Gastrocnemius medialis (tissue), 4 donors: ENCODE measurements at regions not wholly inside any gene's neighbourhood (a gene's known extent, or its start where the extent isn't known, plus 50 kb on each side); places are given as distances from the start of the nearest gene placed in this dataset.

Experiments
- ATAC-seq, 2 donors: fragments of 150-250 bp; one replicate each; pipeline ENCODE4 v1.9.1; 2016
- DNase-seq, 2 donors: peaks; one replicate each; pipeline ENCODE4 v3.0.0-alpha.2; 2019
- H3K27ac ChIP-seq, 4 donors: fragments of 200-600 bp; sonication (generic); 1 replicate in 1 of 4; 2 replicates in 3 of 4; pipeline ENCODE4 v1.5.1; 2016 to 2018; ENCODE audit warnings: mild to moderate bottlenecking in 2 of 4, moderate library complexity in 1 of 4
- H3K27me3 ChIP-seq, 3 donors: fragments of 200-600 bp; sonication (generic) in 2 of 3; 1 replicate in 1 of 3; 2 replicates in 2 of 3; pipeline versions ENCODE4 v1.5.1 to v1.6.0; 2016 to 2019; ENCODE audit warnings: mild to moderate bottlenecking in 1 of 3, moderate library complexity in 1 of 3
- H3K36me3 ChIP-seq, 2 donors: fragments of 200-600 bp; sonication (generic) in 1 of 2; one replicate each; pipeline ENCODE4 v1.5.1; 2017 to 2018
- H3K4me1 ChIP-seq, 2 donors: fragments of 200-600 bp; sonication (generic) in 1 of 2; one replicate each; pipeline ENCODE4 v1.5.1; 2016 to 2017; ENCODE audit warnings: mild to moderate bottlenecking in 2 of 2
- H3K4me3 ChIP-seq, 4 donors: fragments of 200-600 bp; sonication (generic) in 3 of 4; 1 replicate in 1 of 4; 2 replicates in 3 of 4; pipeline ENCODE4 v1.5.1; 2016 to 2019; ENCODE audit warnings: mild to moderate bottlenecking in 2 of 4
- H3K9me3 ChIP-seq, 3 donors: fragments of 200-600 bp; sonication (generic) in 2 of 3; 1 replicate in 1 of 3; 2 replicates in 2 of 3; pipeline ENCODE4 v1.5.1; 2016 to 2019
- CTCF ChIP-seq, 5 experiments: fragments of 450-650 bp in 3 of 5; fragments of 200-600 bp in 2 of 5; sonication (generic) in 2 of 5; IDR thresholded peaks in 4 of 5; conservative IDR thresholded peaks in 1 of 5; 1 replicate in 4 of 5; 2 replicates in 1 of 5; pipeline ENCODE4 v1.5.1; 2016 to 2019; ENCODE audit warnings: antibody characterized with exemption in 5 of 5, mild to moderate bottlenecking in 3 of 5, moderate library complexity in 3 of 5
- POLR2A ChIP-seq, 2 donors: fragments of 450-650 bp; IDR thresholded peaks; one replicate each; pipeline ENCODE4 v1.6.1; 2017; ENCODE audit warnings: antibody characterized with exemption in 2 of 2, mild to moderate bottlenecking in 2 of 2, moderate library complexity in 2 of 2
- in situ Hi-C, 4 donors: fragments of 200-750 bp; cut with MboI; loops; one replicate each; pipeline versions ENCODE4 v1.15.0 to v1.8.0; 2017; ENCODE audit warnings: low sequenced_read_pairs in 4 of 4
- intact Hi-C: fragments of 100-400 bp; cut with DNase I; formaldehyde crosslinking; loops from one replicate; pipeline ENCODE4 v1.15.1; 2023; ENCODE audit warnings: low total_unique reads

- DNase-seq (no peak), ATAC-seq (no peak)
- no peak overlapping the region for H3K4me3 ChIP-seq
- intact Hi-C loops: no loop called here
- H3K27me3 ChIP-seq: no peaks in the 10 kb centered on the region
- no peaks in the 10 kb centered on the region for H3K4me1 ChIP-seq
- TF ChIP-seq POLR2A (IDR thresholded peaks at IDR 0.05) (no peak), CTCF (IDR thresholded peaks at IDR 0.05 in 4 of 5, conservative IDR thresholded peaks at IDR 0.05 in 1 of 5) (no peak)
- no peaks in the 10 kb centered on the region for H3K9me3 ChIP-seq
- H3K36me3 ChIP-seq: no peaks in the 10 kb centered on the region
- H3K27ac ChIP-seq: no peak overlapping the region
- in situ Hi-C loops: no loop called here
Measured at GRCh38 chr2:150681120-150681804, 193.8 kb upstream of the RND3 start.

GRCh38 chr2:150679456-150680120 lies 192.1 kb upstream of the RND3 start:
- ATAC-seq (no peak), DNase-seq (no peak)
- TF ChIP-seq POLR2A (IDR thresholded peaks at IDR 0.05) (no peak), CTCF (IDR thresholded peaks at IDR 0.05 in 4 of 5, conservative IDR thresholded peaks at IDR 0.05 in 1 of 5) (no peak)
- no peak overlapping the region for H3K4me3 ChIP-seq
- no peaks in the 10 kb centered on the region for H3K27me3 ChIP-seq
- no peak overlapping the region for H3K27ac ChIP-seq
- no peaks in the 10 kb centered on the region for H3K36me3 ChIP-seq
- no peaks in the 10 kb centered on the region for H3K9me3 ChIP-seq
- no peaks in the 10 kb centered on the region for H3K4me1 ChIP-seq
- in situ Hi-C loops (no loop called here), intact Hi-C loops (no loop called here)

- ATAC-seq (no peak), DNase-seq (no peak)
- no peaks in the 10 kb centered on the region for H3K36me3 ChIP-seq
- TF ChIP-seq CTCF (IDR thresholded peaks at IDR 0.05 in 4 of 5, conservative IDR thresholded peaks at IDR 0.05 in 1 of 5) (no peak), POLR2A (IDR thresholded peaks at IDR 0.05) (no peak)
- intact Hi-C loops (no loop called here), in situ Hi-C loops (no loop called here)
- H3K27ac ChIP-seq: no peak overlapping the region
- H3K4me1 ChIP-seq: no peaks in the 10 kb centered on the region
- no peaks in the 10 kb centered on the region for H3K27me3 ChIP-seq
- H3K9me3 ChIP-seq: no peaks in the 10 kb centered on the region
- H3K4me3 ChIP-seq: no peak overlapping the region
Measured at GRCh38 chr2:150677551-150677950, 190.1 kb upstream of the RND3 start.

GRCh38 chr2:150676747-150677383 lies 189.4 kb upstream of the RND3 start:
- H3K4me3 ChIP-seq: no peak overlapping the region
- no peaks in the 10 kb centered on the region for H3K4me1 ChIP-seq
- in situ Hi-C loops (no loop called here), intact Hi-C loops (no loop called here)
- H3K9me3 ChIP-seq: no peaks in the 10 kb centered on the region
- no peaks in the 10 kb centered on the region for H3K36me3 ChIP-seq
- no peaks in the 10 kb centered on the region for H3K27me3 ChIP-seq
- TF ChIP-seq POLR2A (IDR thresholded peaks at IDR 0.05) (no peak), CTCF (IDR thresholded peaks at IDR 0.05 in 4 of 5, conservative IDR thresholded peaks at IDR 0.05 in 1 of 5) (no peak)
- no peak overlapping the region for H3K27ac ChIP-seq
- DNase-seq: no peak
- no peak for ATAC-seq
